Keratinocyte (primary cell): ENCODE measurements at regions not wholly inside any gene's neighbourhood (a gene's known extent, or its start where the extent isn't known, plus 50 kb on each side); places are given as distances from the start of the nearest gene placed in this dataset.
"Not testable (repeated sequence)": the region's sequence is repeated elsewhere in the genome, so short reads cannot be mapped to it uniquely, and the experiment has no call there.

Source experiments
- DNase-seq: peaks from one replicate; pipeline ENCODE4 v3.0.0-alpha.2; 2011; ENCODE audit warnings: low read depth, missing footprints, low spot score
- FAIRE-seq: peaks from 2 replicates; lab custom pipeline; 2011; peaks lifted over from hg19 to GRCh38; lab: Jason Lieb, UNC
- H2AFZ ChIP-seq: 2 replicates; pipeline ENCODE4 v1.6.0; 2012; ENCODE audit warnings: low read length, control low read depth, inconsistent platforms; ENCODE audit not compliant: control insufficient read depth
- H3K27ac ChIP-seq: 2 replicates; pipeline ENCODE4 v1.5.1; 2011; ENCODE audit warnings: low read length; ENCODE audit not compliant: control insufficient read depth, insufficient read depth
- H3K27me3 ChIP-seq: 3 replicates; pipeline ENCODE4 v1.6.0; 2011; ENCODE audit warnings: low read length; ENCODE audit not compliant: control insufficient read depth, insufficient read depth; ENCODE audit errors: extremely low read depth
- H3K36me3 ChIP-seq, 2 experiments: 2 replicates in 1 of 2; 3 replicates in 1 of 2; pipeline ENCODE4 v1.5.1; 2011; ENCODE audit warnings: low read length in 2 of 2, mild to moderate bottlenecking in 1 of 2; ENCODE audit not compliant: control insufficient read depth in 2 of 2, insufficient read depth in 2 of 2; ENCODE audit errors: extremely low read depth in 1 of 2
- H3K4me1 ChIP-seq: 3 replicates; pipeline ENCODE4 v1.5.1; 2011; ENCODE audit warnings: low read length; ENCODE audit not compliant: control insufficient read depth, insufficient read depth; ENCODE audit errors: extremely low read depth
- H3K4me2 ChIP-seq: 3 replicates; pipeline ENCODE4 v1.6.0; 2011; ENCODE audit warnings: low read depth, low read length; ENCODE audit not compliant: control insufficient read depth, insufficient read depth; ENCODE audit errors: extremely low read depth
- H3K4me3 ChIP-seq, 3 experiments: fragments of 200-600 bp in 1 of 3; sonication (generic) in 1 of 3; 2 replicates in 2 of 3; 3 replicates in 1 of 3; pipeline ENCODE4 v1.5.1; 2011 to 2016; ENCODE audit warnings: low read length in 3 of 3, mild to moderate bottlenecking in 3 of 3, control low read depth in 2 of 3, inconsistent platforms in 1 of 3, low read depth in 1 of 3, mixed read lengths in 1 of 3, mixed run types in 1 of 3, moderate library complexity in 1 of 3; ENCODE audit not compliant: control insufficient read depth in 2 of 3, insufficient read depth in 2 of 3; ENCODE audit errors: extremely low read depth in 1 of 3
- H3K79me2 ChIP-seq: 2 replicates; pipeline ENCODE4 v1.6.0; 2012; ENCODE audit warnings: low read length; ENCODE audit not compliant: control insufficient read depth, insufficient read depth
- H3K9ac ChIP-seq: 3 replicates; pipeline ENCODE4 v1.6.0; 2011; ENCODE audit warnings: low read length; ENCODE audit not compliant: control insufficient read depth, insufficient read depth; ENCODE audit errors: extremely low read depth
- H3K9me1 ChIP-seq: 3 replicates; pipeline ENCODE4 v1.6.0; 2011; ENCODE audit warnings: low read length; ENCODE audit not compliant: control insufficient read depth, insufficient read depth; ENCODE audit errors: extremely low read depth
- H3K9me3 ChIP-seq: 2 replicates; pipeline ENCODE4 v1.5.1; 2012; ENCODE audit warnings: low read depth, low read length; ENCODE audit not compliant: control insufficient read depth
- H4K20me1 ChIP-seq: 3 replicates; pipeline ENCODE4 v1.6.0; 2011; ENCODE audit warnings: low read length; ENCODE audit not compliant: control insufficient read depth, insufficient read depth; ENCODE audit errors: extremely low read depth
- CTCF ChIP-seq, 3 experiments: IDR thresholded peaks in 1 of 3; conservative IDR thresholded peaks in 1 of 3; optimal IDR thresholded peaks in 1 of 3; 2 replicates in 2 of 3; 3 replicates in 1 of 3; pipeline versions ENCODE3 to v1.5.1; 2011; ENCODE audit warnings: low read length in 3 of 3, mild to moderate bottlenecking in 3 of 3, moderate library complexity in 2 of 3, control low read depth in 1 of 3, inconsistent platforms in 1 of 3; ENCODE audit not compliant: insufficient read depth in 2 of 3; ENCODE audit errors: extremely low read depth in 1 of 3
- EZH2 ChIP-seq: IDR thresholded peaks from one replicate; pipeline ENCODE4 v1.6.1; 2012; ENCODE audit warnings: inconsistent platforms, mild to moderate bottlenecking, low read length, moderate library complexity
- dilution Hi-C: fragments of 300-500 bp; cut with MboI; formaldehyde crosslinking; loops from one replicate; pipeline ENCODE4 v1.7.0; 2020; ENCODE audit warnings: low sequenced_read_pairs; ENCODE audit not compliant: extremely low pct_ligation_motif_present

- Histone ChIP-seq H3K9ac (no peak overlapping the region), H4K20me1 (no peaks in the 10 kb centered on the region), H3K27me3 (no peaks in the 10 kb centered on the region), H3K79me2 (no peaks in the 10 kb centered on the region), H3K27ac (no peak overlapping the region), H3K4me1 (no peaks in the 10 kb centered on the region), H3K9me1 (no peaks in the 10 kb centered on the region), H3K4me2 (no peak overlapping the region), H3K36me3 (no peaks in the 10 kb centered on the region), H3K9me3 (no peaks in the 10 kb centered on the region), H3K4me3 (no peak overlapping the region), H2AFZ (no peak overlapping the region)
- DNase-seq (no peak), FAIRE-seq (no peak)
- TF ChIP-seq CTCF (optimal IDR thresholded peaks at IDR 0.05 in 1 of 3, IDR thresholded peaks at IDR 0.05 in 1 of 3, conservative IDR thresholded peaks at IDR 0.05 in 1 of 3; ENCODE audit: extremely low read depth in 1 of 3, insufficient read depth in 2 of 3, low read length in 3 of 3) (no peak), EZH2 (no peak)
- dilution Hi-C loops = no loop called here
Measured at GRCh38 chr13:30061217-30061616, 210.8 kb upstream of the UBL3 start.

DNA sequence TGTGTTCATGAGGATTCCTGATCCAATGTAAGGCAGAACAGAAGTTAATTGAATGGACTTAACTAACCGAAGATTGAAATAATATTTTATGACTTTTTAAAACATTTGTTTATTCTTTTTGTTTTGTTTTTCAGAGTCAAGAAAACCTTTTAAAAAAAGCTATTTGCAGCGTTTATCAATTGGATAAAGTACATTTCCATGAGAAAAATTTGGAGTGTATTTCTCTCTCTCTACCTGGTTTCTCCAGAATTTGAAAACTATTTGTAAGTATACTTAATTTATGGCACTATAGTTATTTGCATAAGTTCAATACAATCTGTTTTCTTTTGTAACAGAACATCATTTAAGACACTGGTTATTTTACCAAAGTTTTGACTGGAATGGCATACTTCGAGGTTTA, 208.0 kb upstream of the UBL3 start:
- H3K4me3 ChIP-seq = no peak overlapping the region
- DNase-seq (no peak), FAIRE-seq (no peak)
- no peaks in the 10 kb centered on the region for H3K27me3 ChIP-seq
- no peaks in the 10 kb centered on the region for H3K79me2 ChIP-seq
- H3K4me1 ChIP-seq = no peaks in the 10 kb centered on the region
- no peak overlapping the region for H3K27ac ChIP-seq
- H3K36me3 ChIP-seq = no peaks in the 10 kb centered on the region
- dilution Hi-C loops = no loop called here
- no peak overlapping the region for H3K9ac ChIP-seq
- no peak for TF ChIP-seq CTCF (optimal IDR thresholded peaks at IDR 0.05 in 1 of 3, IDR thresholded peaks at IDR 0.05 in 1 of 3, conservative IDR thresholded peaks at IDR 0.05 in 1 of 3; ENCODE audit: extremely low read depth in 1 of 3, insufficient read depth in 2 of 3, low read length in 3 of 3)
- TF ChIP-seq EZH2 = no peak
- H3K4me2 ChIP-seq = no peak overlapping the region
- H2AFZ ChIP-seq = no peak overlapping the region
- no peaks in the 10 kb centered on the region for H4K20me1 ChIP-seq
- H3K9me1 ChIP-seq = no peaks in the 10 kb centered on the region
- no peaks in the 10 kb centered on the region for H3K9me3 ChIP-seq

GRCh38 chr13:30054546-30054945, 204.1 kb upstream of the UBL3 start:
- H2AFZ ChIP-seq, H3K4me1 ChIP-seq, H3K79me2 ChIP-seq, H3K4me3 ChIP-seq, H3K27me3 ChIP-seq, dilution Hi-C loops, FAIRE-seq, H3K9me1 ChIP-seq, H4K20me1 ChIP-seq, H3K36me3 ChIP-seq, DNase-seq, H3K9me3 ChIP-seq, H3K9ac ChIP-seq, H3K4me2 ChIP-seq, H3K27ac ChIP-seq: not testable (repeated sequence)
